PC-9 (cell line): ENCODE measurements at regions not wholly inside any gene's neighbourhood (a gene's known extent, or its start where the extent isn't known, plus 50 kb on each side); places are given as distances from the start of the nearest gene placed in this dataset.

ENCODE experiments used
- BruUV-seq: library from RNA; stranded (reverse); fragments of 400-500 nt; replicated peaks from 2 replicates; lab custom pipeline; 2021; lab: Mats Ljungman, UMichigan
- CTCF ChIA-PET: fragments of 300-600 bp; sonication (Branson Sonifier 250); formaldehyde crosslinking; loops from one replicate; lab custom pipeline; 2022; ENCODE audit warnings: antibody characterized with exemption; lab: Charles Lee
- POLR2A ChIA-PET: fragments of 300-600 bp; sonication (Branson Sonifier 250); formaldehyde crosslinking; loops from one replicate; lab custom pipeline; 2022; ENCODE audit warnings: antibody characterized with exemption; ENCODE audit not compliant: unreplicated experiment; lab: Charles Lee
- DNase-seq, 2 experiments: peaks; one replicate each; pipeline versions ENCODE4 v3.0.0 to v3.0.0-alpha.2; 2015 to 2022; ENCODE audit warnings: mixed read lengths in 1 of 2
- H2AFZ ChIP-seq: fragments of 200-600 bp; sonication (generic); 2 replicates; pipeline ENCODE4 v1.8.1; 2017; ENCODE audit warnings: antibody characterized with exemption
- H3F3A ChIP-seq: fragments of 200-600 bp; sonication (generic); 2 replicates; pipeline ENCODE4 v1.8.1; 2017; ENCODE audit warnings: antibody characterized with exemption, mild to moderate bottlenecking, low read depth; ENCODE audit not compliant: insufficient read depth
- H3K27ac ChIP-seq: fragments of 200-600 bp; sonication (generic); 2 replicates; pipeline ENCODE4 v1.6.1; 2016; ENCODE audit warnings: mixed run types
- H3K27me3 ChIP-seq: fragments of 200-600 bp; sonication (generic); 2 replicates; pipeline ENCODE4 v1.6.1; 2016; ENCODE audit warnings: low read depth, mixed run types; ENCODE audit not compliant: insufficient read depth
- H3K36me3 ChIP-seq: fragments of 200-600 bp; sonication (generic); 2 replicates; pipeline ENCODE4 v1.6.1; 2016; ENCODE audit warnings: low read depth, mixed run types
- H3K4me1 ChIP-seq: fragments of 200-600 bp; sonication (generic); replicated peaks from 2 replicates; pipeline ENCODE4 v1.6.1; 2016; ENCODE audit warnings: mixed run types; ENCODE audit not compliant: insufficient read depth
- H3K4me2 ChIP-seq: fragments of 200-600 bp; sonication (generic); 2 replicates; pipeline ENCODE4 v1.6.1; 2017; ENCODE audit warnings: mixed run types
- H3K4me3 ChIP-seq: fragments of 200-600 bp; sonication (generic); 2 replicates; pipeline ENCODE4 v1.6.1; 2016; ENCODE audit warnings: mixed run types
- H3K79me2 ChIP-seq: fragments of 200-600 bp; sonication (generic); 2 replicates; pipeline ENCODE4 v1.6.1; 2017; ENCODE audit warnings: low read depth, mixed run types
- H3K9me2 ChIP-seq: fragments of 200-600 bp; sonication (generic); 2 replicates; pipeline ENCODE4 v1.8.1; 2017; ENCODE audit warnings: mild to moderate bottlenecking; ENCODE audit not compliant: insufficient read depth
- H3K9me3 ChIP-seq: fragments of 200-600 bp; sonication (generic); 2 replicates; pipeline ENCODE4 v1.8.1; 2016; ENCODE audit warnings: low read depth; ENCODE audit not compliant: insufficient read depth
- H4K20me1 ChIP-seq: fragments of 200-600 bp; sonication (generic); 2 replicates; pipeline ENCODE4 v1.8.1; 2017; ENCODE audit not compliant: insufficient read depth
- EZH2 ChIP-seq: fragments of 200-600 bp; sonication (generic); IDR thresholded peaks from 2 replicates; pipeline ENCODE4 v1.8.0; 2017; ENCODE audit warnings: antibody characterized with exemption, low read depth
- intact Hi-C: fragments of 100-400 bp; cut with micrococcal nuclease; formaldehyde crosslinking; loops from one replicate; pipeline ENCODE4 v1.10.0; 2022; ENCODE audit not compliant: unreplicated experiment
- TF ChIP-seq, protein P1 (sequence below): fragments of 200-600 bp; sonication (generic); conservative IDR thresholded peaks from 2 replicates; pipeline ENCODE4 v1.6.1; 2017; ENCODE audit warnings: mixed run types, antibody characterized with exemption, mild to moderate bottlenecking, moderate library complexity

DNA sequence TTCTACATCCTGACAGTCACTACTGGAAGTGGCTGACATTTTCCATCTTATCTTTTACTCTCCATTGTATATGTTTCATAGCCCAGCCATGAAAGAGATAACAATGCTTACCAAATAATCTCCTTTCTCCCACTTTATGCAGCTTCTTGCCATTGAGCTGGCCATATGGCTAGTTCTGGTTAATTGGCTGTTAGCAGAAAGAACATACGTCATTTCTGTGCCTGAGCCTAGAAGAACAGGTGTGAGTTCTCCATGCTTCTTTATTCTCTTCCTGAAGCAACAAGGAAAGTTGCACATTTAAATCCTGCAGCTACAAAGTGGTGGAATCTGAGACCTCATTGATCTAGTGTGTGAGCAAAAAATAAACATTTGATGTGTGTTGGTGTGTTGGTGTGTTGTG lies 82.0 kb upstream of the FSHR start:
- intact Hi-C loops, result no loop called here
- Histone ChIP-seq H3K27ac (no peak overlapping the region), H3K36me3 (no peaks in the 10 kb centered on the region), H2AFZ (no peak overlapping the region), H3F3A (no peaks in the 10 kb centered on the region), H3K4me1 (no peaks in the 10 kb centered on the region), H3K4me3 (no peak overlapping the region), H3K27me3 (no peaks in the 10 kb centered on the region), H3K9me3 (no peaks in the 10 kb centered on the region), H3K79me2 (no peaks in the 10 kb centered on the region), H3K9me2 (no peaks in the 10 kb centered on the region), H4K20me1 (no peaks in the 10 kb centered on the region), H3K4me2 (no peak overlapping the region)
- TF ChIP-seq, protein P1, sequence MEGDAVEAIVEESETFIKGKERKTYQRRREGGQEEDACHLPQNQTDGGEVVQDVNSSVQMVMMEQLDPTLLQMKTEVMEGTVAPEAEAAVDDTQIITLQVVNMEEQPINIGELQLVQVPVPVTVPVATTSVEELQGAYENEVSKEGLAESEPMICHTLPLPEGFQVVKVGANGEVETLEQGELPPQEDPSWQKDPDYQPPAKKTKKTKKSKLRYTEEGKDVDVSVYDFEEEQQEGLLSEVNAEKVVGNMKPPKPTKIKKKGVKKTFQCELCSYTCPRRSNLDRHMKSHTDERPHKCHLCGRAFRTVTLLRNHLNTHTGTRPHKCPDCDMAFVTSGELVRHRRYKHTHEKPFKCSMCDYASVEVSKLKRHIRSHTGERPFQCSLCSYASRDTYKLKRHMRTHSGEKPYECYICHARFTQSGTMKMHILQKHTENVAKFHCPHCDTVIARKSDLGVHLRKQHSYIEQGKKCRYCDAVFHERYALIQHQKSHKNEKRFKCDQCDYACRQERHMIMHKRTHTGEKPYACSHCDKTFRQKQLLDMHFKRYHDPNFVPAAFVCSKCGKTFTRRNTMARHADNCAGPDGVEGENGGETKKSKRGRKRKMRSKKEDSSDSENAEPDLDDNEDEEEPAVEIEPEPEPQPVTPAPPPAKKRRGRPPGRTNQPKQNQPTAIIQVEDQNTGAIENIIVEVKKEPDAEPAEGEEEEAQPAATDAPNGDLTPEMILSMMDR, result no peak
- no peak for TF ChIP-seq EZH2
- CTCF ChIA-PET, result no interaction called here
- no TSS peak for BruUV-seq
- POLR2A ChIA-PET, result no interaction called here
- no peak for DNase-seq

DNA sequence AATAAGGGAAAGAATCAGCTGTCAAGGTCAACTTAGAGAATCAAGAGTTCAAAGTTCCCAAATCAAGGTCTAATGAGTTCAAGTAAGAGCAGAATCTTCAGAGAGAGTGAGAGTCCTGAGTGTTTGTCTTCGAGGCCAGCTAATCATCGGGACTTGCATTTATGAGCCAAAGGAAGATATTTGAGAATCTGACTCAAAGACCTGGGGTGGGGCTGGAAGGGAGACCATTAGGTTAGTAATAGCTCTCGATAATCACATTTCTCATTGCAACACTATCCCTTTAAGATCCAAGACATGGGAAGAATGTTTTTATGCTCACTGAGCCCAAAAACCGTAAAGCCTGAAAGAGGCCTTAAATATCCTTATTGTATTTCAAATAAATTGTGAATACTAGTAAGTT lies 72.0 kb upstream of the FSHR start:
- BruUV-seq, result no TSS peak
- Histone ChIP-seq H3K9me3 (no peaks in the 10 kb centered on the region), H3K27me3 (no peaks in the 10 kb centered on the region), H3K36me3 (no peaks in the 10 kb centered on the region), H4K20me1 (no peaks in the 10 kb centered on the region), H3K4me3 (no peak overlapping the region), H3F3A (no peaks in the 10 kb centered on the region), H2AFZ (no peak overlapping the region), H3K79me2 (no peaks in the 10 kb centered on the region), H3K4me2 (no peak overlapping the region), H3K27ac (no peak overlapping the region), H3K4me1 (no peaks in the 10 kb centered on the region), H3K9me2 (no peaks in the 10 kb centered on the region)
- no peak for DNase-seq
- POLR2A ChIA-PET, result interaction anchor here (0.6 kb wide), 1 partner anchor 1271 kb away, joined by 4 read pairs; no protein-coding TSS in a partner anchor
- TF ChIP-seq, protein P1, result no peak
- no peak for TF ChIP-seq EZH2
- CTCF ChIA-PET, result no interaction called here
- intact Hi-C loops, result no loop called here

GRCh38 chr2:49225126-49225525 lies 70.8 kb upstream of the FSHR start:
- BruUV-seq, result no TSS peak
- Histone ChIP-seq H3K9me2 (no peaks in the 10 kb centered on the region), H3K36me3 (no peaks in the 10 kb centered on the region), H3K4me2 (no peak overlapping the region), H3K79me2 (no peaks in the 10 kb centered on the region), H3K9me3 (no peaks in the 10 kb centered on the region), H3K4me1 (no peaks in the 10 kb centered on the region), H3K27me3 (no peaks in the 10 kb centered on the region), H2AFZ (no peak overlapping the region), H3F3A (no peaks in the 10 kb centered on the region), H4K20me1 (no peaks in the 10 kb centered on the region), H3K27ac (no peak overlapping the region), H3K4me3 (no peak overlapping the region)
- CTCF ChIA-PET, result no interaction called here
- TF ChIP-seq EZH2, result no peak
- DNase-seq, result no peak
- POLR2A ChIA-PET, result no interaction called here
- intact Hi-C loops, result no loop called here

DNA sequence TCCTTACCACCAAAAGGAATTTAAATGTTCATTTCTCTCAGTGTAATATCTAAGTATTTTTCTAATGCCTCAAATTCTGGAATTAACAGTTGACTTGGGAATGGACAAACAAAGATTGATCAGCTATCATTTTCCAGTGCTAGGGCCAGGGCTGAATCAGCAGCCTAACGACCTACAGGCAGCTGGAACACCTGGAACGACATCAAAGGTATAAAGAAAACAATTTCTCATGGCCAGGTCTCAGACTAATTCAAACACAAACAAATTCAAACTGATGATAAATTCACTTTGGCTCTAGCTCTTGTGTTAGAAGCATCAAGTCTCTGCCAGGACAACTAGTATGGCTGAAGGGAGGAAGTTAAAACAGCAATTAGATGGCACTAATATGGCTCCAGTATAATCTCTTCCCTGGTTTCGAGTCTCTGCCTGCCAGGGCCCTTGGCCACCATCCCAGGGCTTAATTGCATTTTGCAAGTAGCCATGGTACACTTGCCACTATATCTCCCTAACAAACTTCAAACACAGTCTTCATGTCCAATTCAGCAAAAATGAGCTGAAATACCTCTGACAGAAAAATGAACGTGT lies 70.2 kb upstream of the FSHR start:
- Histone ChIP-seq H3K9me3 (no peaks in the 10 kb centered on the region), H4K20me1 (no peaks in the 10 kb centered on the region), H3K36me3 (no peaks in the 10 kb centered on the region), H3K4me1 (no peaks in the 10 kb centered on the region), H3K27ac (no peak overlapping the region), H3K27me3 (no peaks in the 10 kb centered on the region), H2AFZ (no peak overlapping the region), H3K4me3 (no peak overlapping the region), H3K79me2 (no peaks in the 10 kb centered on the region), H3K4me2 (no peak overlapping the region), H3F3A (no peaks in the 10 kb centered on the region), H3K9me2 (no peaks in the 10 kb centered on the region)
- no peak for DNase-seq
- intact Hi-C loops, result no loop called here
- ChIA-PET CTCF (no interaction called here), POLR2A (no interaction called here)
- no peak for TF ChIP-seq EZH2
- TF ChIP-seq, protein P1, result no peak
- no TSS peak for BruUV-seq
